Activated CD4-positive, alpha-beta T cell treated with anti-CD3 and anti-CD28 coated beads, Interleukin-2, amount 10 ng/mL, durations not matched to agents 24 days and 14 days (primary cell): ENCODE measurements at regions not wholly inside any gene's neighbourhood (a gene's known extent, or its start where the extent isn't known, plus 50 kb on each side); places are given as distances from the start of the nearest gene placed in this dataset.

Experiments
- DNase-seq: peaks from one replicate; pipeline ENCODE4 v3.0.0; 2022
- H3K27ac Mint-ChIP-seq: one replicate; pipeline ENCODE4 v1.8.0; 2022; ENCODE audit warnings: mild to moderate bottlenecking, mixed read lengths
- H3K27me3 Mint-ChIP-seq: one replicate; pipeline ENCODE4 v1.8.0; 2022; ENCODE audit warnings: mixed read lengths
- H3K36me3 Mint-ChIP-seq: one replicate; pipeline ENCODE4 v1.8.0; 2022; ENCODE audit warnings: low read depth, mild to moderate bottlenecking, mixed read lengths
- H3K4me1 Mint-ChIP-seq: one replicate; pipeline ENCODE4 v1.8.0; 2021; ENCODE audit warnings: mixed read lengths
- H3K4me3 Mint-ChIP-seq: one replicate; pipeline ENCODE4 v1.8.0; 2022; ENCODE audit warnings: mild to moderate bottlenecking, moderate library complexity, mixed read lengths
- H3K9me3 Mint-ChIP-seq: one replicate; pipeline ENCODE4 v1.8.0; 2021; ENCODE audit warnings: mixed read lengths
- intact Hi-C: fragments of 100-400 bp; cut with micrococcal nuclease; formaldehyde crosslinking; loops from one replicate; pipeline ENCODE4 v1.15.1; 2023

- intact Hi-C loops = no loop called here
- Mint-ChIP-seq H3K4me3 (no peak overlapping the region), H3K27me3 (no peaks in the 10 kb centered on the region), H3K27ac (no peak overlapping the region), H3K4me1 (no peaks in the 10 kb centered on the region), H3K36me3 (no peaks in the 10 kb centered on the region), H3K9me3 (peaks cover 9% of the 10 kb centered on the region)
- no peak for DNase-seq
Measured at GRCh38 chr7:54326592-54327167, 215.5 kb upstream of the VSTM2A start.

- no peaks in the 10 kb centered on the region for H3K27me3 Mint-ChIP-seq
- no peaks in the 10 kb centered on the region for H3K9me3 Mint-ChIP-seq
- no peak overlapping the region for H3K4me3 Mint-ChIP-seq
- no peak for DNase-seq
- no peaks in the 10 kb centered on the region for H3K4me1 Mint-ChIP-seq
- no peak overlapping the region for H3K27ac Mint-ChIP-seq
- no peaks in the 10 kb centered on the region for H3K36me3 Mint-ChIP-seq
- intact Hi-C loops = no loop called here
Measured at GRCh38 chr7:54330216-54330800, 211.9 kb upstream of the VSTM2A start.

- intact Hi-C loops = no loop called here
- Mint-ChIP-seq H3K27me3 (no peaks in the 10 kb centered on the region), H3K4me1 (no peaks in the 10 kb centered on the region), H3K36me3 (no peaks in the 10 kb centered on the region), H3K4me3 (no peak overlapping the region), H3K9me3 (no peaks in the 10 kb centered on the region), H3K27ac (no peak overlapping the region)
- DNase-seq = no peak
Measured at GRCh38 chr7:54331311-54331710, 210.9 kb upstream of the VSTM2A start.

GRCh38 chr7:54332301-54332700 is 209.9 kb upstream of the VSTM2A start:
- Mint-ChIP-seq H3K4me1 (no peaks in the 10 kb centered on the region), H3K36me3 (no peaks in the 10 kb centered on the region), H3K27me3 (no peaks in the 10 kb centered on the region), H3K9me3 (no peaks in the 10 kb centered on the region), H3K4me3 (no peak overlapping the region), H3K27ac (no peak overlapping the region)
- intact Hi-C loops = no loop called here
- no peak for DNase-seq

- H3K4me3 Mint-ChIP-seq = no peak overlapping the region
- no peaks in the 10 kb centered on the region for H3K27me3 Mint-ChIP-seq
- no peak overlapping the region for H3K27ac Mint-ChIP-seq
- H3K9me3 Mint-ChIP-seq = no peaks in the 10 kb centered on the region
- intact Hi-C loops = no loop called here
- no peaks in the 10 kb centered on the region for H3K36me3 Mint-ChIP-seq
- no peaks in the 10 kb centered on the region for H3K4me1 Mint-ChIP-seq
- no peak for DNase-seq
Measured at GRCh38 chr7:54333952-54334351, 208.2 kb upstream of the VSTM2A start.

GRCh38 chr7:54336800-54337199 is 205.4 kb upstream of the VSTM2A start:
- Mint-ChIP-seq H3K27ac (no peak overlapping the region), H3K4me1 (no peaks in the 10 kb centered on the region), H3K27me3 (no peaks in the 10 kb centered on the region), H3K36me3 (no peaks in the 10 kb centered on the region), H3K4me3 (no peak overlapping the region), H3K9me3 (peaks cover 3% of the 10 kb centered on the region)
- DNase-seq = no peak
- intact Hi-C loops = no loop called here

- no peaks in the 10 kb centered on the region for H3K4me1 Mint-ChIP-seq
- no peak overlapping the region for H3K4me3 Mint-ChIP-seq
- DNase-seq = no peak
- H3K27ac Mint-ChIP-seq = no peak overlapping the region
- intact Hi-C loops = no loop called here
- peaks cover 3% of the 10 kb centered on the region for H3K9me3 Mint-ChIP-seq
- H3K36me3 Mint-ChIP-seq = no peaks in the 10 kb centered on the region
- H3K27me3 Mint-ChIP-seq = no peaks in the 10 kb centered on the region
Measured at GRCh38 chr7:54337466-54337865, 204.7 kb upstream of the VSTM2A start.

- peaks cover 3% of the 10 kb centered on the region for H3K9me3 Mint-ChIP-seq
- intact Hi-C loops = no loop called here
- H3K4me1 Mint-ChIP-seq = no peaks in the 10 kb centered on the region
- H3K4me3 Mint-ChIP-seq = no peak overlapping the region
- no peaks in the 10 kb centered on the region for H3K27me3 Mint-ChIP-seq
- H3K36me3 Mint-ChIP-seq = no peaks in the 10 kb centered on the region
- no peak for DNase-seq
- H3K27ac Mint-ChIP-seq = no peak overlapping the region
Measured at GRCh38 chr7:54338319-54338718, 203.9 kb upstream of the VSTM2A start.

GRCh38 chr7:54339073-54339472 is 203.1 kb upstream of the VSTM2A start:
- no peaks in the 10 kb centered on the region for H3K36me3 Mint-ChIP-seq
- H3K9me3 Mint-ChIP-seq = peaks cover 7% of the 10 kb centered on the region
- no peaks in the 10 kb centered on the region for H3K27me3 Mint-ChIP-seq
- intact Hi-C loops = no loop called here
- no peak overlapping the region for H3K4me3 Mint-ChIP-seq
- no peaks in the 10 kb centered on the region for H3K4me1 Mint-ChIP-seq
- DNase-seq = no peak
- no peak overlapping the region for H3K27ac Mint-ChIP-seq

GRCh38 chr7:54342458-54342857 is 199.7 kb upstream of the VSTM2A start:
- Mint-ChIP-seq H3K27me3 (no peaks in the 10 kb centered on the region), H3K9me3 (peaks cover 7% of the 10 kb centered on the region), H3K27ac (no peak overlapping the region), H3K36me3 (no peaks in the 10 kb centered on the region), H3K4me3 (no peak overlapping the region), H3K4me1 (no peaks in the 10 kb centered on the region)
- intact Hi-C loops = no loop called here
- DNase-seq = no peak

- no peaks in the 10 kb centered on the region for H3K36me3 Mint-ChIP-seq
- H3K9me3 Mint-ChIP-seq = peaks cover 16% of the 10 kb centered on the region
- intact Hi-C loops = no loop called here
- H3K27me3 Mint-ChIP-seq = no peaks in the 10 kb centered on the region
- H3K4me1 Mint-ChIP-seq = no peaks in the 10 kb centered on the region
- no peak overlapping the region for H3K4me3 Mint-ChIP-seq
- no peak overlapping the region for H3K27ac Mint-ChIP-seq
- no peak for DNase-seq
Measured at GRCh38 chr7:54343511-54343910, 198.7 kb upstream of the VSTM2A start.

- Mint-ChIP-seq H3K9me3 (peaks cover 22% of the 10 kb centered on the region), H3K4me3 (no peak overlapping the region), H3K27me3 (no peaks in the 10 kb centered on the region), H3K36me3 (no peaks in the 10 kb centered on the region), H3K4me1 (no peaks in the 10 kb centered on the region), H3K27ac (no peak overlapping the region)
- DNase-seq = no peak
- intact Hi-C loops = no loop called here
Measured at GRCh38 chr7:54345746-54346145, 196.4 kb upstream of the VSTM2A start.

GRCh38 chr7:54349229-54349628 is 192.9 kb upstream of the VSTM2A start:
- DNase-seq = no peak
- Mint-ChIP-seq H3K9me3 (peaks cover 21% of the 10 kb centered on the region), H3K27me3 (no peaks in the 10 kb centered on the region)

GRCh38 chr7:54354436-54354835 is 187.7 kb upstream of the VSTM2A start:
- no peaks in the 10 kb centered on the region for H3K4me1 Mint-ChIP-seq
- no peaks in the 10 kb centered on the region for H3K36me3 Mint-ChIP-seq
- H3K4me3 Mint-ChIP-seq = no peak overlapping the region
- H3K9me3 Mint-ChIP-seq = peaks cover 9% of the 10 kb centered on the region
- no peak overlapping the region for H3K27ac Mint-ChIP-seq
- H3K27me3 Mint-ChIP-seq = no peaks in the 10 kb centered on the region
- intact Hi-C loops = no loop called here
- DNase-seq = no peak

More at GRCh38 chr7:54349229-54349628, 192.9 kb upstream of the VSTM2A start:
- Mint-ChIP-seq H3K4me1 (no peaks in the 10 kb centered on the region), H3K36me3 (no peaks in the 10 kb centered on the region), H3K4me3 (no peak overlapping the region), H3K27ac (no peak overlapping the region)
- intact Hi-C loops = no loop called here

- Mint-ChIP-seq H3K4me1 (no peaks in the 10 kb centered on the region), H3K27me3 (no peaks in the 10 kb centered on the region), H3K4me3 (no peak overlapping the region), H3K9me3 (peaks cover 13% of the 10 kb centered on the region), H3K36me3 (no peaks in the 10 kb centered on the region), H3K27ac (no peak overlapping the region)
- no peak for DNase-seq
- intact Hi-C loops = no loop called here
Measured at GRCh38 chr7:54355842-54356241, 186.3 kb upstream of the VSTM2A start.
